Glomerular visceral epithelial cell (primary cell): ENCODE measurements at regions not wholly inside any gene's neighbourhood (a gene's known extent, or its start where the extent isn't known, plus 50 kb on each side); places are given as distances from the start of the nearest gene placed in this dataset.

Experiments used
- DNase-seq: peaks from one replicate; pipeline ENCODE4 v3.0.0-alpha.2; 2016; ENCODE audit errors: extremely low spot score

DNA sequence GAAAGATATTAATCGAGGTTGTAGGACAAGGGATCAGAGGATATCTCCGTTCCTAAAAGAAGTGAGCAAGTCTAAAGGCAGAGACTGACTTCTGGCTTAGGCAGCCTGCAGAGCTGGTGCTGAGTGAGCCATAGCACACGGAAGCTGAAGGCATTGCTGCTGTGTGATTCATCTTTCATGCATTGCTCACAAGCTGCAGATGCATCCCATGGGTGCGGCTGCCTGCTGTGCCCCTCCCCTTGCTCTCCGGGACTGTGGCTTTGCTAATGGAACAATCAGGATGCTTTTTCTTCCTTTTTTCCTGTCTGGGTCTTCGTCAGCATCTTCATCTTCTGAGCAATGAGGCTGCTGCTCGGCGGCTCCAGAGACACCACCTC is 341.4 kb downstream of the DIRAS2 start:
- peak; percentile 95 for DNase-seq

DNA sequence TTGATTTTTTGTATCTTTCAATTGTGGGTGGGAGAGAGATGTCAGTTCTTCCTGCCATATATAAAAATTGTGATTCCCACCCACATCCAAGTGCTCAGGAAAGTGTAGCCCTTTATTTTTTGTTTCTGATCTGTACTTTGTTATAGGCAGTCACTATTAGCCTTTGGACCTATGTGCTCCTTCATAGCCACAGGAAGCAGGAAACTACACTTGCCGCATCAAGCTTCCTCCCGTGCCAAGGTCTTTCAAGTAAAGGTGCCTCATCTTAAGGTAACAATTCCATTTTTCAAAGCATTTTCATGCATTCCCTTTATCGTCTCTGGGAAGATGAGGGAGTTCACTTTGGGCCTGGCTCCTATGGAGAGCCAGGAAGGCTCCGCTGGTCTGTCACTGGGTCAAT is 339.0 kb downstream of the DIRAS2 start:
- DNase-seq, result no peak

- DNase-seq, result no peak
Observed at GRCh38 chr9:90306158-90306557, 336.5 kb downstream of the DIRAS2 start.

- DNase-seq, result no peak
Observed at GRCh38 chr9:90307167-90307833, 335.3 kb downstream of the DIRAS2 start.

GRCh38 chr9:90307891-90308290 is 334.7 kb downstream of the DIRAS2 start:
- DNase-seq, result no peak

GRCh38 chr9:90308691-90309090 is 333.9 kb downstream of the DIRAS2 start:
- no peak for DNase-seq

DNA sequence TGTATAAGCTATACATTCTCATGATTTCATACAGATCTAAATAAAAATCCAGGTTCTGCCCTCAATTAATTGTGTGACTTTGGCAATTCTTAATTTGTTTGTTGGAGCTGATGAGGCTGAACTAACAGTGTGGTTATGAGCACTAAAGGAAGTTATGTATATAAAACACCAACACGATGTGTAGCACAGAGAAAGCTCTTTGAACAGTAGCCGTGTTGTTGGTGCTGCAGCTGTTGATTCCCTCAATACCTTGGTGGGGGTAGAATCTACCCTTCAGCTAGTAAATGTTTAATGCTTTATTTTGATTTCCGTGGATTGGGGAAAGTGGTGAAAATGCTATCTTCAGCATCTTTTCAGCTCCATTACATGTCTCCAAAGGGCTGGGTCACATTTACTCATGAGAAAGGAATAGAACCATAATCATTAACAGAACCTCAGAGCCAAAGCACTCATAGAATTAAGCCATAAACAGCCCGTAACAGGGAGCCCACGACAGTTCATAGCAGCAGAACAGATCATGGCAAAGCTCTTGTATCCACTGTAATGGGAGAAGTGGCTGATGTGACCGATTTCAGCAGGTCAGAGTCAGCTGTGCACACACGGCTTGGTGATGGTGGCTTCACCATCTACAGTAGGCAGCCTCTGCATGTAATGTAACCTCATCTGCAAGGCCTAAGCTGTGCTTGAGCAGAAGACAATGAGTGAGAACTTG is 332.7 kb downstream of the DIRAS2 start:
- peak; percentile 92 for DNase-seq

- DNase-seq, result no peak
Observed at GRCh38 chr9:90310521-90310876, 332.1 kb downstream of the DIRAS2 start.

DNA sequence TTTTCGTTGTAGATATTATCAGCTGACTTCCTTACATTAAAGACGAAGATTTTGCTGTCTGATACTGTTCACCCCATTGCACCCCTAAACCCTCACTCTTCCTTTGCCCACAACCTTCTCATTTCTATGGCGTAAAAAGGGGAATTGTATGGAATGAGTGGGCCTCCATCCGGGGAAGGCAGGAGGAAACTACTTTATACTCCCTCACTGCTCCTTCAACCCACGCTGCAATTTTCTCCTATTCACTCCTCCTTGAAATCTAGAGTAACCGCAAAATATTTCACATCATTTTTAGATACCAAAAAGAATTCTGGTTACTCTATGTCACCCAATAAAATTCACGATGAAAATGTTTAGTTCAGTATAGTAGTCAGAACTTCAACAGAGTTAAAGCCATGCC is 330.8 kb downstream of the DIRAS2 start:
- no peak for DNase-seq

DNA sequence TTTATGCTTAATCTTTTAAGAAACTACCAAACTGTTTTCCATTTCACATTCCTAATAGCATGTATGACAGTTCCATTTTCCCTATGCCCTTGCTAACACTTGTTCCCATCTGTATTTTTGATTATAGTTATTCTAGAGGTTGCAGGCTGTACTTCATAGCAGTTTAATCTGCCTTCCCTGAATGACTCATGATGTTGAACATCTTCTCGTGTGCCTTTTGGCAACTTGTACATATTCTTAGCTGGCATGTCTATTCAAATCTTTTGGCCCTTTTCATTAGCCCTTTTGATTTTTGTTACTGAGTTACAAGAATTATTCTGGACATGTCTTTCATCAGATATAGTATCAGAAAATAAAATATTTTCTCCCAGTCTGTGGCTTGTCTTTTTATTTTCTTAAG is 320.3 kb downstream of the DIRAS2 start:
- DNase-seq, result no peak

- peak; percentile 55 for DNase-seq
Observed at GRCh38 chr9:90325913-90326653, 316.5 kb downstream of the DIRAS2 start.

GRCh38 chr9:90330231-90330630 is 312.4 kb downstream of the DIRAS2 start:
- no peak for DNase-seq

GRCh38 chr9:90331826-90332575 is 310.6 kb downstream of the DIRAS2 start:
- DNase-seq, result no peak

- DNase-seq, result no peak
Observed at GRCh38 chr9:90333226-90333625, 309.4 kb downstream of the DIRAS2 start.

DNA sequence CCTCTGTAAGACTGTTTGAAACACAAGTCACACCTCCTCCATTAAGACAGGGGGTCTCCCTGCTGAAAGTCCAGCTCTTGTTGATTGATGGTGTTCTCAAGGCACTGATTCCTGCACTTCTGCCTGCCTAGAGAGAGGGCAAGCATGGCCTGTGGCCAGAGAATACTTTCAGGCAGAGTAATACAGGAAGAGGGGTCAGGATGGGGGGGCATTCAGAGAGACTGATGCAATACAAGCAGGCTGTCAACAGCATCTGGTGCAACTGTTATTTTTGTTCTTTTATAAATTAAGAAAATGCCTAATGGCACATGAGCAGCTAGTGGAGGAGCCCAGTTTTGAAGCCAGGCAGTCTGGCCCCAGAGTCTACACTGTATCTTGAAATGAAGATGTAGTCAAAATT is 302.2 kb downstream of the DIRAS2 start:
- DNase-seq, result peak; percentile 58

GRCh38 chr9:90342607-90343006 is 300.0 kb downstream of the DIRAS2 start:
- DNase-seq, result no peak

- no peak for DNase-seq
Observed at GRCh38 chr9:90343366-90343765, 299.3 kb downstream of the DIRAS2 start.

- DNase-seq, result peak; percentile 83
Observed at GRCh38 chr9:90343991-90344390, 298.6 kb downstream of the DIRAS2 start.

DNA sequence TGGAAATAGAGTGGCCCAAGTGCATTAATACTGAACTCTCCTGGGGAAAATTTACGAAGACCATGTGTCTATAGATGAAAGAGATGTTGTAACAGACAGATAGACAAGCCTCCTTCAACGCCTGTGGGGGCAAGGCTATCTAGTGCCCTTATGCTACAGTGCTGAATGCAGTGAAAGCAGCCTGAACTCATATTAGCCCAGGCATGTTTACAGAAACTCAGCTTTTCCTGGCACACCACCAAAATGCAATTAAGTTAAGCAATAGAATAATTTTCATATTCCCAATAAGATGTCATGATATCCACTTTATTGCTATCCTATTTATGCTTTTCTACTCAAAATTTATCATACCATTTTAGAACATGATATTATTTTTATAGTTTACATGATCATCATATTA is 277.0 kb downstream of the DIRAS2 start:
- DNase-seq, result no peak

- no peak for DNase-seq
Observed at GRCh38 chr9:90368241-90368640, 274.4 kb downstream of the DIRAS2 start.

GRCh38 chr9:90368928-90369327 is 273.7 kb downstream of the DIRAS2 start:
- peak; percentile 16 for DNase-seq

DNA sequence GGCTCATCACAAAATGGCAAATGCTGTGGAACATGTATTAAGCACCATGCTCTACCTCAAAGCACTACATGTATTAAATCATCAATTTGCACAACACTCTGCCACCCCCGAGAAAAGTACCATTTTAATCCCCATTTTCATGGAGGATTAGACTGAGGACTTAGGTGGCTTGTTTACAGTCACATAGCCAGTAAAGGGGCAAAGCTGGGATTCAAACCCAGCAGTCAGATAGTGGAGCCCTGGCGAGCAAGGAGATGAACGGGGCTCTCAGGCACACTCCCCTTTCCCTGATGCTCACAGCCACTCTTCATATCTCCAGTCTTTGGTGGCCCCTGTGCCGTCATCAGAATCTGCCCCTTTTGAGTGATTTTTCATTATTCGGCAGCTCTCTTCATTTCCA is 262.9 kb downstream of the DIRAS2 start:
- DNase-seq, result no peak
